ENCODE measurements at regions not wholly inside any gene's neighbourhood (a gene's known extent, or its start where the extent isn't known, plus 50 kb on each side); places are given as distances from the start of the nearest gene placed in this dataset.
A peak's percentile ranks its signal among the peaks of the same experiment; 100 is the strongest.

DNA sequence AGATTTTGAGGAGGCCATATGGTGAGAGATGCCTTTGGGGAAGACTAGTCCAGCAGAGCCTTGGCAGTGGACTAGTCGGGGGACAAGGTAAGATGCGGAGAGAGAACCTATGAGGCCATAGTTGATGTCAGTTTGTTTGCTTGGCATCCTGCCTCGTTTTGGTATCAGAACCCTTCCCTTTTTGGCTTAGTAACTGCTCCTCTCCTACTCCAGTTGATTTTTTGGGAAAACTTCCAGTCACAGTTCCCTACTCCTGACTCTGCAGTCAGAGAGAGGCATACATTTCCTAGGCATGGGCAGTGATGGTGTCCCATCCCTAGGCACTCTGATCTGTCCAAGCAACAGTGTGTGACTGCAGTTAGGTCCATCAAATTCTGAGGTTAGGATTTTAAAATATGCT lies 398.3 kb downstream of the AEBP2 start:
- Histone ChIP-seq H3K9me3 (no peaks in the 10 kb centered on the region), H3K4me1 (no peaks in the 10 kb centered on the region), H3K4me3 (no peak overlapping the region), H3K27me3 (no peaks in the 10 kb centered on the region), H3K36me3 (no peaks in the 10 kb centered on the region), H3K27ac (no peak overlapping the region)
- no peak for DNase-seq (ENCODE audit: low spot score in 2 of 2)
- TF ChIP-seq POLR2A (IDR thresholded peaks at IDR 0.05) (no peak), EP300 (IDR thresholded peaks at IDR 0.05) (no peak), POLR2AphosphoS5 (IDR thresholded peaks at IDR 0.05) (no peak)
- TF ChIP-seq, protein P1, sequence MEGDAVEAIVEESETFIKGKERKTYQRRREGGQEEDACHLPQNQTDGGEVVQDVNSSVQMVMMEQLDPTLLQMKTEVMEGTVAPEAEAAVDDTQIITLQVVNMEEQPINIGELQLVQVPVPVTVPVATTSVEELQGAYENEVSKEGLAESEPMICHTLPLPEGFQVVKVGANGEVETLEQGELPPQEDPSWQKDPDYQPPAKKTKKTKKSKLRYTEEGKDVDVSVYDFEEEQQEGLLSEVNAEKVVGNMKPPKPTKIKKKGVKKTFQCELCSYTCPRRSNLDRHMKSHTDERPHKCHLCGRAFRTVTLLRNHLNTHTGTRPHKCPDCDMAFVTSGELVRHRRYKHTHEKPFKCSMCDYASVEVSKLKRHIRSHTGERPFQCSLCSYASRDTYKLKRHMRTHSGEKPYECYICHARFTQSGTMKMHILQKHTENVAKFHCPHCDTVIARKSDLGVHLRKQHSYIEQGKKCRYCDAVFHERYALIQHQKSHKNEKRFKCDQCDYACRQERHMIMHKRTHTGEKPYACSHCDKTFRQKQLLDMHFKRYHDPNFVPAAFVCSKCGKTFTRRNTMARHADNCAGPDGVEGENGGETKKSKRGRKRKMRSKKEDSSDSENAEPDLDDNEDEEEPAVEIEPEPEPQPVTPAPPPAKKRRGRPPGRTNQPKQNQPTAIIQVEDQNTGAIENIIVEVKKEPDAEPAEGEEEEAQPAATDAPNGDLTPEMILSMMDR (IDR thresholded peaks at IDR 0.05) = no peak
- WGBS = 79% methylated on average over 3 of the region's 3 CpGs

DNA sequence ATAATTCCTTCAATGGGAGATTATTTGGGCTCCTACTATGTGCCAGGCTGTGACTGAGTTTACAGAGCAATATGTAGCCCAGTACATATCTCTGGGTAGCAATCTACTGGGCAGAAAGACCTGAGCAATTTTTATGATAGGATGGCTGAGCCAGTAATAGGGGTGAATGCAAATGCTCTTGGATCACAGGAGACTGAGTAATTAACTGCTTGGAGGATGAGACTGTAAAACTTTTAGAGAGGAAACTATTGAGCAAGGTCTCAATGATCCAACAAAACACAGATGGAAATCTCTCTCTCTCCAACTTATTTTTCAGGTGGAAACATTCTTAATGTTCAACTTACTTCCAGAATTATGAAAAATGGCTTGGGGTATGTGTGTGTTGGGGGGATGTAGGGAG lies 402.2 kb downstream of the AEBP2 start:
- H3K27ac ChIP-seq = no peak overlapping the region
- no peaks in the 10 kb centered on the region for H3K4me1 ChIP-seq
- no peaks in the 10 kb centered on the region for H3K36me3 ChIP-seq
- TF ChIP-seq, protein P1 (IDR thresholded peaks at IDR 0.05) = no peak
- TF ChIP-seq POLR2AphosphoS5 (IDR thresholded peaks at IDR 0.05) = no peak
- no peak for TF ChIP-seq POLR2A (IDR thresholded peaks at IDR 0.05)
- TF ChIP-seq EP300 (IDR thresholded peaks at IDR 0.05) = no peak
- DNase-seq (ENCODE audit: low spot score in 2 of 2) = no peak
- H3K9me3 ChIP-seq = no peaks in the 10 kb centered on the region
- no peak overlapping the region for H3K4me3 ChIP-seq
- no peaks in the 10 kb centered on the region for H3K27me3 ChIP-seq

- H3K4me1 ChIP-seq = no peaks in the 10 kb centered on the region
- WGBS = 78% methylated on average over 3 of the region's 3 CpGs
- DNase-seq (ENCODE audit: low spot score in 2 of 2) = no peak
- no peak overlapping the region for H3K4me3 ChIP-seq
- no peak overlapping the region for H3K27ac ChIP-seq
- no peaks in the 10 kb centered on the region for H3K27me3 ChIP-seq
- no peaks in the 10 kb centered on the region for H3K9me3 ChIP-seq
- TF ChIP-seq EP300 (IDR thresholded peaks at IDR 0.05) = no peak
- H3K36me3 ChIP-seq = no peaks in the 10 kb centered on the region
These were observed 402.8 kb downstream of the AEBP2 start for GRCh38 chr12:19842116-19842515.

DNA sequence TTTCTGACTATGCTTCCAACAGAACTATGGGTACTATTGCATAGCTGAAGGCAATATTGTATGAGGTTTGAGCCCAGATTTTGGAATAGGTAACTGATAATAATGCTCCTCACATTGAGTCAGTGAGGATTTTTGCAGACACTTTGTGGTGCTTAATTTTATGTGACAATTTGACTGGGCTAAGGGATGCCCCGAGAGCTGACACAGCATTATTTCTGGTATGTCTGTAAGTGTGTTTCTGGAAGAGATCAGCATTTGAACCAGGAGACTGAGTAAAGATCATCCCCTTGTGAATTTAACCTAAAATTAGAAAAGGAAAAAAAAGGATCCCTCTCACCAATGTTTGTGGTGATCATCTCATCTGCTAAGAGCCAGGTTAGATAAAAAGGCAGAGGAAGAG lies 404.9 kb downstream of the AEBP2 start:
- Histone ChIP-seq H3K27me3 (no peaks in the 10 kb centered on the region), H3K36me3 (no peaks in the 10 kb centered on the region), H3K4me1 (no peaks in the 10 kb centered on the region), H3K9me3 (no peaks in the 10 kb centered on the region), H3K4me3 (no peak overlapping the region), H3K27ac (no peak overlapping the region)
- no peak for DNase-seq (ENCODE audit: low spot score in 2 of 2)
- 100% methylated on average over 1 of the region's 1 CpG for WGBS
- TF ChIP-seq POLR2A (IDR thresholded peaks at IDR 0.05) (no peak), POLR2AphosphoS5 (IDR thresholded peaks at IDR 0.05) (no peak), EP300 (IDR thresholded peaks at IDR 0.05) (no peak)
- TF ChIP-seq, protein P1 (IDR thresholded peaks at IDR 0.05) = no peak

GRCh38 chr12:19846574-19846973 lies 407.3 kb downstream of the AEBP2 start:
- Histone ChIP-seq H3K36me3 (no peaks in the 10 kb centered on the region), H3K9me3 (no peaks in the 10 kb centered on the region), H3K4me3 (no peak overlapping the region), H3K27ac (no peak overlapping the region), H3K4me1 (no peaks in the 10 kb centered on the region), H3K27me3 (no peaks in the 10 kb centered on the region)
- TF ChIP-seq POLR2A (IDR thresholded peaks at IDR 0.05) = no peak
- TF ChIP-seq, protein P1 (IDR thresholded peaks at IDR 0.05) = no peak
- no peak for TF ChIP-seq EP300 (IDR thresholded peaks at IDR 0.05)
- no peak for TF ChIP-seq POLR2AphosphoS5 (IDR thresholded peaks at IDR 0.05)
- no peak for DNase-seq (ENCODE audit: low spot score in 2 of 2)
- WGBS = 36% methylated on average over 3 of the region's 3 CpGs

- 52% methylated on average over 11 of the region's 11 CpGs for WGBS
- TF ChIP-seq, protein P1 (IDR thresholded peaks at IDR 0.05) = no peak
- TF ChIP-seq POLR2AphosphoS5 (IDR thresholded peaks at IDR 0.05) = no peak
- no peak for TF ChIP-seq POLR2A (IDR thresholded peaks at IDR 0.05)
- TF ChIP-seq EP300 (IDR thresholded peaks at IDR 0.05) = no peak
- H3K4me1 ChIP-seq = no peaks in the 10 kb centered on the region
- H3K9me3 ChIP-seq = no peaks in the 10 kb centered on the region
- peak overlapping the region; percentile 28 for H3K27ac ChIP-seq
- no peaks in the 10 kb centered on the region for H3K27me3 ChIP-seq
- H3K4me3 ChIP-seq = no peak overlapping the region
- H3K36me3 ChIP-seq = no peaks in the 10 kb centered on the region
- DNase-seq (ENCODE audit: low spot score in 2 of 2) = no peak
These were observed 408.2 kb downstream of the AEBP2 start for GRCh38 chr12:19847294-19848059.

Data from suprapubic skin (tissue), 4 donors.